HG02571 (cell line): ENCODE measurements at regions not wholly inside any gene's neighbourhood (a gene's known extent, or its start where the extent isn't known, plus 50 kb on each side); places are given as distances from the start of the nearest gene placed in this dataset.
"Not testable (repeated sequence)": the region's sequence is repeated elsewhere in the genome, so short reads cannot be mapped to it uniquely, and the experiment has no call there.

ENCODE experiments used
- ATAC-seq: cut with Tn5 transposase; IDR thresholded peaks from one replicate; pipeline ENCODE4 v1.9.1; 2021; ENCODE audit warnings: mild to moderate bottlenecking, moderate library complexity; ENCODE audit not compliant: unreplicated experiment

- ATAC-seq = no peak
Observed at GRCh38 chr2:75327334-75327733, 128.0 kb upstream of the TACR1 start.

DNA sequence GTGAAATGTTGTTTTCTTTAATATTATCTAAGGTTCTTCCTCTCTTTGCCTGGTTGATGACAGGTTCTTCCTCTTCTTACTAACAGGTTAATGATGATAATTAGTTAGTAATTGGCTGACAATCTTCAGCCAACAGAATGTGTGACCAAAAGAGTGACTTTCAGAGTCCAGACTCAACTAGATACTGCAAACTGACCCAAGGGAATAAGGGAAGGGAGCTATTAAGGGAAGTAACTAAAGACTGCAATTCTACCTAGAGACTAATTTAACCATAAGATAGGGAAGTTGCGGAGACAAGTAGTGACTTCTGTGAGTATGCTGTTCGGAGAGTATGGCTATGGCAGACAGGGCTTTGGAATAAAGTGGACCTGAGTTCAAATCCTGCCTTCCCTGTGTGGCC lies 127.3 kb upstream of the TACR1 start:
- ATAC-seq = no peak

GRCh38 chr2:75325594-75325993 lies 126.3 kb upstream of the TACR1 start:
- no peak for ATAC-seq

GRCh38 chr2:75324861-75325284 lies 125.6 kb upstream of the TACR1 start:
- no peak for ATAC-seq

DNA sequence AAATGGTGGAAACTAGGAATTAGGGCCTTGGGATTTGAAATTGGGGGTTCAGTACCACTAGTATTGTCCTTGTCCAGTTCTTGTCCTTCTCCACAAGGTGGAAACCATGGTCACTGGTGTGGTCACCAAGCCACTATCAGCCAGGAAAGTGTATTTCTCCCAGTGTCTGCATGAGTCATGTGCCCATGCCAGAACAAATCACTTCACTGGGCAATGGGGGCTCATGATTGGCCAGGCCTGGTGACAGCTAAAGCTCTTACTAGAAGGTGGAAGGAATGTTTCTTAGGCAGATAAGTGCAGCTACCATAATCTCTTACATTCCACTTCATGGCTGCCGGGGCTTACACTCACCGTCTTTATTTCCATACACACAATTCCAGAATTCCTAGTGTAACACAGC lies 124.8 kb upstream of the TACR1 start:
- ATAC-seq = no peak

- ATAC-seq = no peak
Observed at GRCh38 chr2:75321599-75321922, 122.2 kb upstream of the TACR1 start.

DNA sequence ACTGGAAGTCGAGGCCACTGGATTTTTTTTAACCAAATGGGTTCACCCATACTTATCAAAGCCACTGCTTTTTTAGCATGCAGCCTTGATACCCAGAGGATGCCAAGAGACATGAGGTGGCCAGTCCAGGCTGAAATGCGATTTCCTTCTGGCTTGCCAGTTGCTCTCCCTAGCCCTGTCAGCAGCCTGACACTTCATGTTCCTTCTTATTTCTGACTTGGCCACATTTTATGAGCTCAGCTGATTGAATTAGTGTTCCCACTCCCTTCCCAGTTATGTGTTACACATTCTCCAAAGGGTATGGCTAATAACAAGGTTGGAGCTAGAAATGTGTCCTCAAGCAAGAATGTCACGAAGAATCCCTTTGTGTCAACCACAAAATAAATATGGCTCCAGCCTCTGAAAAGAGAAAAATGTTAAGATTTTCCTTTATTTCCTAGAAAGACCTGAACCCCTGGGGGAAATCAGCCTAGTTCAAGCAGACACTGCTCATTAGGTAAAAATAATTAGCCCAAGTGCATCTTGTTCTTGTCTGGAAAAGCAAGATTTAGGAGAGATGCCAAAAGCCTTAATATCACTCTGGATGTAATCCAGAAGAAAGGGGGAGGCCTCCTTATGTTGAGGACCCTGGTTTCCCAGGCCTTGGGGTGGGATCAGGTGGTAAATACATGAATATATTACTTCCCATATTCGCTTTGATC lies 121.7 kb upstream of the TACR1 start:
- no peak for ATAC-seq

DNA sequence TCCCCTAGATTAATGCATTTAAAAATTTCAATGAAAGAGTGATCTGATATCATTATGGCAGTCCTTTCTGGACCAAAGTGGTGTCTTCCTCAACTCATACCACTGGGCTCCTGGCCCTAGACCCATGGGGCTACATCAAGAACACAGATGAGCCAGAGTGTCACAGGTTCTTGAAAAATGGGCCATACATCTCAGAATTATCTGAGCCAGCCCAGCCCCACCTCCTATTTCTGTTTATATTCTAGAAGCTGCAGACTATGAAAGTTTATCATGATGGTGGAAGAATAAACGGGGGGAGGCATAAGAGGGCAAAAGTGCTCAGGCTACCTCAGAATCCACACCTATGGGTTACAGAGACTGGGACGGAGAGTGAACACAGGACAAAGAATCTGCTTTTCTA lies 120.6 kb upstream of the TACR1 start:
- no peak for ATAC-seq

- no peak for ATAC-seq
Observed at GRCh38 chr2:75317802-75318201, 118.5 kb upstream of the TACR1 start.

GRCh38 chr2:75317316-75317715 lies 118.0 kb upstream of the TACR1 start:
- ATAC-seq = no peak

DNA sequence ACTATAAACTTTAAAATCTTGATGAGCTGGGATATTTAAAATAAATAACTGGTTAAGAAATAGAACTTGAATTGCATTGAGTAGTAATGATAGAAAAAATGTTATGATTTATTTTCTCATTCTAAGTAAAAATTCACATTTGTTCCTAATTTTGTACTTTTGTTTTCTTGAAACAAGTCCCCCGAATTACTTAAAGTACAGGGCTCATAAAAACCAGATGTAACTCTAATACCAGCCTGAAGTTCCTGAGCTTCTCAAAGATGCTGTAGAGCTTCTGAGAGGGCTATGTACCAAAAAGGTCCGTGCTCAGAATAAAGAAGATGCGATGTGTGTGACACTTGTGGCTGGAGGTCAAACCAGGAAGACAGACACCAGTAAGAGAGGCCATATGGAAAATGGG lies 116.1 kb upstream of the TACR1 start:
- ATAC-seq = no peak

GRCh38 chr2:75311993-75312392 lies 112.7 kb upstream of the TACR1 start:
- peak; percentile 100 for ATAC-seq

DNA sequence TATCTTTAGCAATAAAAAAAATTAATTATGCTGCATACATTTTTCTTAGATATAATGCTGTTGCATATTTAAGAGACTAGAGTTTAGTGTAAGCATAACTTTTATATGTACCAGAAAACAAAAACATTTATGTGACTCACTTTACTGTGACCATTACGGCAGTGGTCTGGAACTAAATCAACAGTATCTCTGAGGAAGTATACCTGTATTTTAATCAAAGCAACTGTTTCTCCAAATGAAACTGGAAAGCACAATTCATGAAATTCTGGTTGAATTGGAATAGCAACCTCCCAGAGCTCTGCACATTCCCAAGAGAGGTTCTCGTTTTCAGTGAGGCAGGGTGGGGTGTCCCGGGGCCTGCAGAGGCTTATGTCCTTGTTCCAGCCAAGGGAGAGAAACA lies 112.2 kb upstream of the TACR1 start:
- ATAC-seq = no peak

DNA sequence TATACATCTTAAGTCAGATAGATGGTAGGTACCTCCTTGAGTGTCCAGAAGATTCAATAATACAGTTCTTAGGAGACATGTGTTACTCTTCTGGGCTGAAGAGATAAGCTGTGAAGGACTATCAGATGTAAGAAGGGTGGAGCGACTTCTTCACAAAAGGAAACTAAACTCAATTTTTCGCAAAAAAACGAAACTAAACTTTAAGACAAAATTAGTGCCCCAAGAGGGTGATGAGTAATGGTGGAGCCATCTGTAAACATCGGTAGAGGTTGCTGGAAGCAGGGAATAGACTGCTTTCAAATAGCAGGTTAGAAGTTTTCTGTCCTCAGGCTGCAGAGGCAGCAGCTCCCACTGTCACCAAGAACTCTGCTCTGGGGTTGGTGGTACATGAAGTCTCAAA lies 111.6 kb upstream of the TACR1 start:
- no peak for ATAC-seq

DNA sequence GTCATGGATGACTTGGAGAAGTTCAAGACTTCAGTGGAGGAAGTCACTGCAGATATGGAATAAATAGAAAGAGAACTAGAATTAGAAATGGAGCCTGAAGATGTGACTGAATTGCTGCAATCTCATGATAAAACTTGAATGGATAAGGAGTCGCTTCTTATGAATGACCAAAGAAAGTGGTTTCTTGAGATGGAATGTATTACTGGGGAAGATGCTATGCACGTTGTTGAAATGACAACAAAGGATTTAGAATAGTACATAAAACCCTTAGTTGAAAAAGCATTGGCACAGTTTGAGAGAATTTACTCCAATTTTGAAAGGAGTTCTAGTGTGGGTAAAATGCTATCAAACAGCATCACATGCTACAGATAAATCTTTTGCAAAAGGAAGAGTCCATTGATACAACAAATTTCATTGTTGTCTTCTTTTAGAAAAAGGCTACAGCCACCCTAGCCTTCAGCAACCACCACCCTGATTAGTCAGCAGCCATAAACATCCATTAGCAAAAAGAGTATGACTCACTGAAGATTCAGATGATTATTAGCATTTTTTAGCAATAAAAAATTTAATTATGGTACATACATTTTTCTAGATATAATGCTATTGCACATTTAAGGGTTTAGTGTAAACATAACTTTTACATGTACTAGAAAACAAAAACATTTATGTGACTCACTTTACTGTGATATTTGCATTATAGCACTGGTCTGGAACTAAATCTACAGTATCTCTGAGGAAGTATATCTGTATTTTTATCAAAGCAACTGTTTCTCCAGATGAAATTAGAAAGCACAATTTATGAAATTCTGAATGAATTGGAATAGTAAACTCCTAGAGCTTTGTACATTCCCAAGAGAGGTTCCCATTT lies 110.5 kb upstream of the TACR1 start:
- no peak for ATAC-seq

DNA sequence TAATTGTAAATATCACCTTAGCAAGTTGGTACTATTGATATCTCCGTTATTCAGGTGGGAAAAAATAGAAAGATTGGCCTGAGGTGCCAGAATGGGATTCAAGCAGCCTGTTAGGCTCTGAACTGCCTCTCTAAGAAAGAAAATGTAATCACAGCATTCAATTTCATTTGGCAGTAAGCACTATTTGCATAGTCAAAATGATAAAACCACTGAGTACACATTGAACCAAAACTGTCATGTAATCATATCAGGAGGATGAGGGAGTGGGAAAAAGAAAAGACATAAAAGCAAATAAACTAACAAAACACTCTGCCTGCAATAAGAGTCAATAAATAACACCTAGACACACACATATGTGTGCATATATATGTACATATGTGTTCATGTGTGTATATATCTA lies 103.9 kb upstream of the TACR1 start:
- no peak for ATAC-seq

GRCh38 chr2:75294362-75294761 lies 95.0 kb upstream of the TACR1 start:
- no peak for ATAC-seq

DNA sequence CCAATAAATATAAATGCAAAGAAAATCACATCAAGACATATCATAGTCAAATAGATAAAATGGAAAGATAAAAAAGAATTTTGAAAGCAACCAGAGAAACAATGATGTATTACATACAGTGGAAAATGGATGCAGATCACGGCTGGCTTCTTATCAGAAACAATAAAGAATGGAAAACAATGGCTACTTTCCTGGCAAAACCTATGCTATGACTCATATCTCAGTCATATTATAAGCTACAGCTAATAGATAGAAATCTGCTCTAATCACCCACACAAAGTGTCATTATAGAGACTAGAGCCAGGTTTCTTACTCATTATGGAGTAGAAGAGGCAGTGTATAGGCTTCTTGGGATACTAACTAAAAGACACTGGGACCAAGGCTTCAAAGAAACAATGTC lies 93.5 kb upstream of the TACR1 start:
- ATAC-seq = no peak

DNA sequence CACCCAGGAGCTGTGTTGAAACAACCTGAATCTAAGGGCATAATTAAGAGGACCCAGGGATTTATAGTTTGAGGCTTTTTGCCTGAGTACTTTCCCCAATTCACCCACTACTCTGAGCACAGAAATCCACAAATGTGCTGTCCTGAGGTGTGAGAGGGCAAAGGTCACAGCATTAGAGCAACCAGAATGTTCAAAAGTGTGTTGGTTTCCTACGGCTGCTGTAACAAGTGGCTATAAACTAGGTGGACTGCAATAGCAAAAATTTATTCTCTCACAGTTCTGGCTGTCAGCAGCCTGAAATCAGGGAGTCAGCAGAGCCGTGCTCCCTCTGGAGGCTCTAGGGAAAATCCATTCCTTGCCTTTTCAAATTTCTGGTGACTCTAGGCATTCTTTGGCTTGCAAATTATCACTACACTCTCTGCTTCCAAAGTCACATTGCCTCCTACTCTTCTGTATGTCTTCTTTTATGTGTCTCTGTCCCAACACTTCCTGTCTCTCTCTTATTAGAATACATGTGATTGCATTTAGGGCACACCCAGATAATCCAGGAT lies 91.4 kb upstream of the TACR1 start:
- no peak for ATAC-seq

- no peak for ATAC-seq
Observed at GRCh38 chr2:75289771-75290170, 90.5 kb upstream of the TACR1 start.

DNA sequence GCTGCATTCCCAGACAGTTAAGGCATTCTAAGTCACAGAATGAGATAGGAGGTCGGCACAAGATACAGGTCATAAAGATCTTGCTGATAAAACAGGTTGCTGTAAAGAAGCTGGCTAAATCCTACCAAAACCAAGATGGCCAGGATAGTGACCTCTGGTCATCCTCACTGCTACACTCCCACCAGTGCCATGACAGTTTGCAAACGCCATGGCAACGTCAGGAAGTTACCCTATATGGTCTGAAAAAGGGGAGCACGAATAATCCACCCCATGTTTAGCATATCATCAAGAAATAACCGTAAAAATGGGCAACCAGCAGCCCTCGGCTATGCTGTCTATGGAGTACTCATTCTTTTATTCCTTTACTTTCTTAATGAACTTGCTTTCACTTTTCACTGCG lies 89.9 kb upstream of the TACR1 start:
- ATAC-seq = not testable (repeated sequence)

GRCh38 chr2:75288760-75289159 lies 89.4 kb upstream of the TACR1 start:
- no peak for ATAC-seq
